ENCODE measurements at regions not wholly inside any gene's neighbourhood (a gene's known extent, or its start where the extent isn't known, plus 50 kb on each side); places are given as distances from the start of the nearest gene placed in this dataset.

DNA sequence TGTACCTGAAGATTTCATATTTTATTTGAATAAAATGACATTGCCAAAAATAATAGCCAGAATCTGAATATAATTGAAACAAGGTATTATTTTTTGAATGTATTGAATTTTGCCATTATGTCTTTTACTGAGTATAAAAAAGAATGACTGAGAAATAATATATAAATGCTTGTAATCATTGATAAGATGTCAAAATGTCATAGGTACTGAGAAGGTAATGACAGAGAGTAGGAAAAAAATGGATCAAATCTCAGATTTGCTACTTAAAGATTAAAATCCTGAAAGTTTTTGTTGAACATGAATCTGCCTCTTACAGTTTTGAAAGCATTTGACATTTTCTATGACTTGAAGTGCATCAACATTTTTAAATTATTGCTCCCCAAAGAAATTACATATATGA lies 1069.9 kb upstream of the ADGRL4 start:
- H3K36me3 ChIP-seq: no peaks in the 10 kb centered on the region
- H3K9me3 ChIP-seq: no peaks in the 10 kb centered on the region
- peaks cover 0 to 20% (median 0%) of the 10 kb centered on the region in 4 donors for H3K4me1 ChIP-seq
- TF ChIP-seq CTCF (IDR thresholded peaks at IDR 0.05) (no peak), POLR2AphosphoS5 (IDR thresholded peaks at IDR 0.05) (no peak), POLR2A (IDR thresholded peaks at IDR 0.05; ENCODE audit: low read depth) (no peak), EP300 (IDR thresholded peaks at IDR 0.05) (no peak)
- intact Hi-C loops (cut with DNase I): no loop called here
- no peak overlapping the region for H3K4me3 ChIP-seq
- no peaks in the 10 kb centered on the region for H3K27me3 ChIP-seq
- H3K27ac ChIP-seq (replicated peaks in 1 of 4): no peak overlapping the region
- no peak for DNase-seq (ENCODE audit: extremely low spot score)

- H3K4me1 ChIP-seq: peaks cover 0 to 15% (median 0%) of the 10 kb centered on the region in 4 donors
- no peaks in the 10 kb centered on the region for H3K27me3 ChIP-seq
- 85% methylated on average over 4 of the region's 4 CpGs for WGBS
- intact Hi-C loops (cut with DNase I): no loop called here
- no peaks in the 10 kb centered on the region for H3K36me3 ChIP-seq
- H3K27ac ChIP-seq (replicated peaks in 1 of 4): no peak overlapping the region
- TF ChIP-seq POLR2AphosphoS5 (IDR thresholded peaks at IDR 0.05) (no peak), CTCF (IDR thresholded peaks at IDR 0.05) (no peak), POLR2A (IDR thresholded peaks at IDR 0.05; ENCODE audit: low read depth) (no peak), EP300 (IDR thresholded peaks at IDR 0.05) (no peak)
- H3K9me3 ChIP-seq: no peaks in the 10 kb centered on the region
- no peak for DNase-seq (ENCODE audit: extremely low spot score)
- no peak overlapping the region for H3K4me3 ChIP-seq
These were observed 1068.8 kb upstream of the ADGRL4 start for GRCh38 chr1:80075351-80075750.

GRCh38 chr1:80072563-80072962 lies 1066.0 kb upstream of the ADGRL4 start:
- TF ChIP-seq CTCF (IDR thresholded peaks at IDR 0.05) (no peak), POLR2A (IDR thresholded peaks at IDR 0.05; ENCODE audit: low read depth) (no peak), POLR2AphosphoS5 (IDR thresholded peaks at IDR 0.05) (no peak), EP300 (IDR thresholded peaks at IDR 0.05) (no peak)
- no peaks in the 10 kb centered on the region for H3K27me3 ChIP-seq
- no peak overlapping the region for H3K27ac ChIP-seq (replicated peaks in 1 of 4)
- no peaks in the 10 kb centered on the region for H3K4me1 ChIP-seq
- intact Hi-C loops (cut with DNase I): no loop called here
- 86% methylated on average over 2 of the region's 2 CpGs for WGBS
- no peaks in the 10 kb centered on the region for H3K36me3 ChIP-seq
- no peak for DNase-seq (ENCODE audit: extremely low spot score)
- no peak overlapping the region for H3K4me3 ChIP-seq
- H3K9me3 ChIP-seq: no peaks in the 10 kb centered on the region

DNA sequence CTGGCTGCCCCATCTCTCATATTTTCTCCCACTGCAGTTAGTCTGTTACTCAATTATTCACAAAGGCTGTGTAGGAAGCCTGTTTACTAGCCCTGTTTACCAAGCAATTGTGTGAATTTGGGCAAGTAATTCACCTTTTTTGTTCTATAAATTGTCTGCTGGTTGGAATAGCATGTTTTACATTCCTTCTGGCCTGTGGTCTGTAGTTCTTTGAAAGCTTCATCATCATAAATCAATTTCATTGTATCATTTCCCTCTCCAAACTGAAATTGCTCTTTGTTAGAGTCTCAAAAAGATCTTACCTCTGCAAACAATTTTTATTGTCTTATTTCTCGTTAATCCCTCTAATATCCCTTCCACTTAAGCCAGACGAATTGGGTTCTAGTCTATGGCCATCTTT lies 1059.5 kb upstream of the ADGRL4 start:
- Histone ChIP-seq H3K4me1 (peaks cover 0 to 7% (median 6%) of the 10 kb centered on the region in 4 donors), H3K4me3 (no peak overlapping the region), H3K27ac (replicated peaks in 1 of 4) (no peak overlapping the region), H3K27me3 (no peaks in the 10 kb centered on the region), H3K36me3 (no peaks in the 10 kb centered on the region), H3K9me3 (no peaks in the 10 kb centered on the region)
- DNase-seq (ENCODE audit: extremely low spot score): no peak
- TF ChIP-seq POLR2A (IDR thresholded peaks at IDR 0.05; ENCODE audit: low read depth): no peak
- TF ChIP-seq POLR2AphosphoS5 (IDR thresholded peaks at IDR 0.05): no peak
- no peak for TF ChIP-seq EP300 (IDR thresholded peaks at IDR 0.05)
- TF ChIP-seq CTCF (IDR thresholded peaks at IDR 0.05): no peak
- intact Hi-C loops (cut with DNase I): no loop called here
- 48% methylated on average over 2 of the region's 2 CpGs for WGBS

DNA sequence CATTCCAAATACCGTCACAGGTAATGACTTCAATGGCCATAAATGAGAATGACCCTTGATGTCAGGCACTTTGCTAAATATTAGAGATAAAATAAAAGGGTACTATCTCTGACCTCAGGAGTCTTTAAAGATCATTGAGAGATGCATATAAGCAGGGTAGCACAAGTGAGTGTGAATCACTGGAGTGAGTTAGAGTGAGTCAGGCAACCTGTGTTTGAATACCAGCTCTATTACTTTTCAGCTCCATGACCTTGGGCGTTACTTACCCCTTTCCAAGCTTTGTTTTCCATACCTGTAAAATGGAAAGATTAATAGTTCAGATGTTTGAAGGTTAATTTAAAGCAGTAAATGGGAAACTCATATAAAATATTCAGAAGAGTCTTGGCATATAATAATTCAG lies 1058.0 kb upstream of the ADGRL4 start:
- no peak for DNase-seq (ENCODE audit: extremely low spot score)
- no peaks in the 10 kb centered on the region for H3K27me3 ChIP-seq
- no peaks in the 10 kb centered on the region for H3K36me3 ChIP-seq
- TF ChIP-seq POLR2AphosphoS5 (IDR thresholded peaks at IDR 0.05) (no peak), EP300 (IDR thresholded peaks at IDR 0.05) (no peak), POLR2A (IDR thresholded peaks at IDR 0.05; ENCODE audit: low read depth) (no peak), CTCF (IDR thresholded peaks at IDR 0.05) (no peak)
- intact Hi-C loops (cut with DNase I): no loop called here
- H3K4me3 ChIP-seq: no peak overlapping the region
- no peak overlapping the region for H3K27ac ChIP-seq (replicated peaks in 1 of 4)
- H3K4me1 ChIP-seq: peaks cover 0 to 7% (median 6%) of the 10 kb centered on the region in 4 donors
- H3K9me3 ChIP-seq: no peaks in the 10 kb centered on the region
- WGBS: 63% methylated on average over 2 of the region's 2 CpGs
